Breast epithelium (tissue), 4 donors: ENCODE measurements at regions not wholly inside any gene's neighbourhood (a gene's known extent, or its start where the extent isn't known, plus 50 kb on each side); places are given as distances from the start of the nearest gene placed in this dataset.
A peak's percentile ranks its signal among the peaks of the same experiment; 100 is the strongest.

Experiments used
- DNase-seq, 2 donors: peaks; one replicate each; pipeline ENCODE4 v3.0.0-alpha.2; 2019; ENCODE audit warnings: low spot score in 2 of 2
- H3K27ac ChIP-seq, 2 donors: fragments of 200-600 bp; sonication (generic) in 1 of 2; one replicate each; pipeline ENCODE4 v1.5.1; 2016 to 2019; ENCODE audit warnings: mild to moderate bottlenecking in 1 of 2
- H3K27me3 ChIP-seq, 2 donors: fragments of 200-600 bp; sonication (generic) in 1 of 2; one replicate each; pipeline versions ENCODE4 v1.5.1 to v1.6.0; 2017 to 2019; ENCODE audit warnings: control low read depth in 1 of 2, mild to moderate bottlenecking in 1 of 2
- H3K36me3 ChIP-seq: fragments of 200-600 bp; one replicate; pipeline ENCODE4 v1.5.1; 2019
- H3K4me1 ChIP-seq, 2 donors: fragments of 200-600 bp; sonication (generic); one replicate each; pipeline ENCODE4 v1.5.1; 2016 to 2019; ENCODE audit warnings: control low read depth in 1 of 2
- H3K4me3 ChIP-seq, 3 donors: fragments of 200-600 bp; sonication (generic); 1 replicate in 2 of 3; 2 replicates in 1 of 3; pipeline ENCODE4 v1.5.1; 2016 to 2019; ENCODE audit warnings: mild to moderate bottlenecking in 3 of 3, moderate library complexity in 2 of 3
- H3K9me3 ChIP-seq, 2 donors: fragments of 200-600 bp; sonication (generic) in 1 of 2; one replicate each; pipeline ENCODE4 v1.5.1; 2016 to 2019; ENCODE audit warnings: control low read depth in 1 of 2
- CTCF ChIP-seq, 3 donors: fragments of 450-650 bp; IDR thresholded peaks; one replicate each; pipeline ENCODE4 v1.5.1; 2016 to 2017; ENCODE audit warnings: antibody characterized with exemption in 3 of 3, mild to moderate bottlenecking in 3 of 3, moderate library complexity in 3 of 3
- POLR2A ChIP-seq: fragments of 450-650 bp; IDR thresholded peaks from one replicate; pipeline ENCODE4 v1.6.1; 2016; ENCODE audit warnings: antibody characterized with exemption, mild to moderate bottlenecking, moderate library complexity
- POLR2AphosphoS5 ChIP-seq, 3 donors: sonication (generic); formaldehyde crosslinking; IDR thresholded peaks; one replicate each; pipeline ENCODE4 v1.6.1; 2017; ENCODE audit warnings: antibody characterized with exemption in 3 of 3
- intact Hi-C: fragments of 100-400 bp; cut with DNase I; formaldehyde crosslinking; loops from one replicate; pipeline ENCODE4 v1.15.1; 2023; ENCODE audit warnings: low total_unique reads

- DNase-seq, result no peak
- H3K27ac ChIP-seq, result no peak overlapping the region
- intact Hi-C loops, result no loop called here
- TF ChIP-seq POLR2A (no peak), CTCF (IDR thresholded peaks at IDR 0.05) (no peak), POLR2AphosphoS5 (IDR thresholded peaks at IDR 0.05) (no peak)
- H3K9me3 ChIP-seq, result no peaks in the 10 kb centered on the region
- no peak overlapping the region for H3K4me3 ChIP-seq
- no peaks in the 10 kb centered on the region for H3K36me3 ChIP-seq
- no peaks in the 10 kb centered on the region for H3K27me3 ChIP-seq
- H3K4me1 ChIP-seq, result no peaks in the 10 kb centered on the region
Measured at GRCh38 chr5:56456002-56456401, 222.9 kb upstream of the ANKRD55 start.

GRCh38 chr5:56455417-56455816 lies 222.3 kb upstream of the ANKRD55 start:
- TF ChIP-seq CTCF (IDR thresholded peaks at IDR 0.05) (no peak), POLR2A (no peak), POLR2AphosphoS5 (IDR thresholded peaks at IDR 0.05) (no peak)
- no peaks in the 10 kb centered on the region for H3K9me3 ChIP-seq
- DNase-seq, result no peak
- no peaks in the 10 kb centered on the region for H3K36me3 ChIP-seq
- H3K27me3 ChIP-seq, result no peaks in the 10 kb centered on the region
- intact Hi-C loops, result no loop called here
- H3K27ac ChIP-seq, result no peak overlapping the region
- H3K4me1 ChIP-seq, result no peaks in the 10 kb centered on the region
- no peak overlapping the region for H3K4me3 ChIP-seq

- intact Hi-C loops, result no loop called here
- H3K27me3 ChIP-seq, result no peaks in the 10 kb centered on the region
- no peaks in the 10 kb centered on the region for H3K36me3 ChIP-seq
- no peak for TF ChIP-seq POLR2AphosphoS5 (IDR thresholded peaks at IDR 0.05)
- no peak for TF ChIP-seq POLR2A
- no peak for TF ChIP-seq CTCF (IDR thresholded peaks at IDR 0.05)
- peak overlapping the region in 1 of 2 donors; percentile 38 for H3K27ac ChIP-seq
- H3K4me3 ChIP-seq, result no peak overlapping the region
- no peaks in the 10 kb centered on the region for H3K9me3 ChIP-seq
- no peak for DNase-seq
- no peaks in the 10 kb centered on the region for H3K4me1 ChIP-seq
Measured at GRCh38 chr5:56454219-56454862, 221.2 kb upstream of the ANKRD55 start.

- H3K27ac ChIP-seq, result peak overlapping the region; percentile 68 to 70
- intact Hi-C loops, result no loop called here
- TF ChIP-seq CTCF (IDR thresholded peaks at IDR 0.05) (no peak), POLR2AphosphoS5 (IDR thresholded peaks at IDR 0.05) (no peak), POLR2A (no peak)
- H3K4me3 ChIP-seq, result no peak overlapping the region
- DNase-seq, result no peak
- H3K9me3 ChIP-seq, result no peaks in the 10 kb centered on the region
- no peaks in the 10 kb centered on the region for H3K36me3 ChIP-seq
- H3K4me1 ChIP-seq, result no peaks in the 10 kb centered on the region
- no peaks in the 10 kb centered on the region for H3K27me3 ChIP-seq
Measured at GRCh38 chr5:56451742-56452141, 218.6 kb upstream of the ANKRD55 start.

GRCh38 chr5:56450766-56451165 lies 217.6 kb upstream of the ANKRD55 start:
- peak in 1 of 3 donors; percentile 31 for TF ChIP-seq POLR2AphosphoS5 (IDR thresholded peaks at IDR 0.05)
- TF ChIP-seq CTCF (IDR thresholded peaks at IDR 0.05), result no peak
- Histone ChIP-seq H3K27me3 (no peaks in the 10 kb centered on the region), H3K4me1 (no peaks in the 10 kb centered on the region), H3K36me3 (no peaks in the 10 kb centered on the region), H3K4me3 (no peak overlapping the region), H3K9me3 (no peaks in the 10 kb centered on the region), H3K27ac (peak overlapping the region; percentile 68 to 70)
- intact Hi-C loops, result no loop called here
- peak in 1 of 2 donors; percentile 56 for DNase-seq
